ENCODE measurements at regions not wholly inside any gene's neighbourhood (a gene's known extent, or its start where the extent isn't known, plus 50 kb on each side); places are given as distances from the start of the nearest gene placed in this dataset.
"Not testable (repeated sequence)": the region's sequence is repeated elsewhere in the genome, so short reads cannot be mapped to it uniquely, and the experiment has no call there.

GRCh38 chr7:12929476-12930140 is 242.2 kb downstream of the ARL4A start:
- Histone ChIP-seq H3K36me3 (ENCODE audit: control insufficient read depth in 2 of 2, insufficient read depth in 2 of 2, low read length in 2 of 2) (no peaks in the 10 kb centered on the region), H3K9me3 (ENCODE audit: control insufficient read depth in 2 of 2, low read length in 2 of 2) (no peaks in the 10 kb centered on the region), H3K27ac (ENCODE audit: low read length) (no peak overlapping the region), H3K27me3 (ENCODE audit: control insufficient read depth in 1 of 2, insufficient read depth in 2 of 2, low read length in 2 of 2) (no peaks in the 10 kb centered on the region), H3K4me1 (ENCODE audit: control insufficient read depth, insufficient read depth, low read length) (no peaks in the 10 kb centered on the region), H3K4me3 (ENCODE audit: low read length in 2 of 2) (no peak overlapping the region), H3K9ac (ENCODE audit: low read length in 2 of 2) (no peak overlapping the region)

GRCh38 chr7:12930534-12930933 is 243.1 kb downstream of the ARL4A start:
- no peak overlapping the region for H3K4me3 ChIP-seq (ENCODE audit: low read length in 2 of 2)
- H3K4me1 ChIP-seq (ENCODE audit: control insufficient read depth, insufficient read depth, low read length) = no peaks in the 10 kb centered on the region
- no peak overlapping the region for H3K27ac ChIP-seq (ENCODE audit: low read length)
- H3K36me3 ChIP-seq (ENCODE audit: control insufficient read depth in 2 of 2, insufficient read depth in 2 of 2, low read length in 2 of 2) = no peaks in the 10 kb centered on the region
- H3K9me3 ChIP-seq (ENCODE audit: control insufficient read depth in 2 of 2, low read length in 2 of 2) = no peaks in the 10 kb centered on the region
- no peak overlapping the region for H3K9ac ChIP-seq (ENCODE audit: low read length in 2 of 2)
- H3K27me3 ChIP-seq (ENCODE audit: control insufficient read depth in 1 of 2, insufficient read depth in 2 of 2, low read length in 2 of 2) = no peaks in the 10 kb centered on the region

- H3K9ac ChIP-seq (ENCODE audit: low read length in 2 of 2); H3K27ac ChIP-seq (ENCODE audit: low read length); H3K9me3 ChIP-seq (ENCODE audit: control insufficient read depth in 2 of 2, low read length in 2 of 2); H3K4me3 ChIP-seq (ENCODE audit: low read length in 2 of 2); H3K4me1 ChIP-seq (ENCODE audit: control insufficient read depth, insufficient read depth, low read length); H3K27me3 ChIP-seq (ENCODE audit: control insufficient read depth in 1 of 2, insufficient read depth in 2 of 2, low read length in 2 of 2); H3K36me3 ChIP-seq (ENCODE audit: control insufficient read depth in 2 of 2, insufficient read depth in 2 of 2, low read length in 2 of 2): not testable (repeated sequence)
Measured at GRCh38 chr7:12931465-12931864, 244.0 kb downstream of the ARL4A start.

- Histone ChIP-seq H3K36me3 (ENCODE audit: control insufficient read depth in 2 of 2, insufficient read depth in 2 of 2, low read length in 2 of 2) (no peaks in the 10 kb centered on the region), H3K9ac (ENCODE audit: low read length in 2 of 2) (no peak overlapping the region), H3K27ac (ENCODE audit: low read length) (no peak overlapping the region), H3K4me1 (ENCODE audit: control insufficient read depth, insufficient read depth, low read length) (no peaks in the 10 kb centered on the region), H3K27me3 (ENCODE audit: control insufficient read depth in 1 of 2, insufficient read depth in 2 of 2, low read length in 2 of 2) (no peaks in the 10 kb centered on the region), H3K9me3 (ENCODE audit: control insufficient read depth in 2 of 2, low read length in 2 of 2) (peaks cover 0 to 2% of the 10 kb centered on the region in 2 donors), H3K4me3 (ENCODE audit: low read length in 2 of 2) (no peak overlapping the region)
Measured at GRCh38 chr7:12939694-12940093, 252.3 kb downstream of the ARL4A start.

GRCh38 chr7:12941512-12941911 is 254.1 kb downstream of the ARL4A start:
- no peaks in the 10 kb centered on the region for H3K4me1 ChIP-seq (ENCODE audit: control insufficient read depth, insufficient read depth, low read length)
- peaks cover 0 to 2% of the 10 kb centered on the region in 2 donors for H3K9me3 ChIP-seq (ENCODE audit: control insufficient read depth in 2 of 2, low read length in 2 of 2)
- no peaks in the 10 kb centered on the region for H3K36me3 ChIP-seq (ENCODE audit: control insufficient read depth in 2 of 2, insufficient read depth in 2 of 2, low read length in 2 of 2)
- no peaks in the 10 kb centered on the region for H3K27me3 ChIP-seq (ENCODE audit: control insufficient read depth in 1 of 2, insufficient read depth in 2 of 2, low read length in 2 of 2)
- H3K9ac ChIP-seq (ENCODE audit: low read length in 2 of 2) = no peak overlapping the region
- H3K27ac ChIP-seq (ENCODE audit: low read length) = no peak overlapping the region
- H3K4me3 ChIP-seq (ENCODE audit: low read length in 2 of 2) = no peak overlapping the region

GRCh38 chr7:12942609-12943008 is 255.2 kb downstream of the ARL4A start:
- Histone ChIP-seq H3K9me3 (ENCODE audit: control insufficient read depth in 2 of 2, low read length in 2 of 2) (peaks cover 0 to 2% of the 10 kb centered on the region in 2 donors), H3K27ac (ENCODE audit: low read length) (no peak overlapping the region), H3K9ac (ENCODE audit: low read length in 2 of 2) (no peak overlapping the region), H3K4me3 (ENCODE audit: low read length in 2 of 2) (no peak overlapping the region), H3K4me1 (ENCODE audit: control insufficient read depth, insufficient read depth, low read length) (no peaks in the 10 kb centered on the region), H3K27me3 (ENCODE audit: control insufficient read depth in 1 of 2, insufficient read depth in 2 of 2, low read length in 2 of 2) (no peaks in the 10 kb centered on the region), H3K36me3 (ENCODE audit: control insufficient read depth in 2 of 2, insufficient read depth in 2 of 2, low read length in 2 of 2) (no peaks in the 10 kb centered on the region)

GRCh38 chr7:12943781-12944180 is 256.3 kb downstream of the ARL4A start:
- no peaks in the 10 kb centered on the region for H3K27me3 ChIP-seq (ENCODE audit: control insufficient read depth in 1 of 2, insufficient read depth in 2 of 2, low read length in 2 of 2)
- H3K27ac ChIP-seq (ENCODE audit: low read length) = no peak overlapping the region
- H3K9me3 ChIP-seq (ENCODE audit: control insufficient read depth in 2 of 2, low read length in 2 of 2) = peaks cover 0 to 2% of the 10 kb centered on the region in 2 donors

GRCh38 chr7:12945901-12946300 is 258.5 kb downstream of the ARL4A start:
- Histone ChIP-seq H3K27me3 (ENCODE audit: control insufficient read depth in 1 of 2, insufficient read depth in 2 of 2, low read length in 2 of 2) (no peaks in the 10 kb centered on the region), H3K9me3 (ENCODE audit: control insufficient read depth in 2 of 2, low read length in 2 of 2) (no peaks in the 10 kb centered on the region), H3K9ac (ENCODE audit: low read length in 2 of 2) (no peak overlapping the region), H3K4me3 (ENCODE audit: low read length in 2 of 2) (no peak overlapping the region), H3K4me1 (ENCODE audit: control insufficient read depth, insufficient read depth, low read length) (no peaks in the 10 kb centered on the region), H3K27ac (ENCODE audit: low read length) (no peak overlapping the region), H3K36me3 (ENCODE audit: control insufficient read depth in 2 of 2, insufficient read depth in 2 of 2, low read length in 2 of 2) (no peaks in the 10 kb centered on the region)

More at GRCh38 chr7:12943781-12944180, 256.3 kb downstream of the ARL4A start:
- Histone ChIP-seq H3K4me3 (ENCODE audit: low read length in 2 of 2) (no peak overlapping the region), H3K9ac (ENCODE audit: low read length in 2 of 2) (no peak overlapping the region), H3K4me1 (ENCODE audit: control insufficient read depth, insufficient read depth, low read length) (no peaks in the 10 kb centered on the region), H3K36me3 (ENCODE audit: control insufficient read depth in 2 of 2, insufficient read depth in 2 of 2, low read length in 2 of 2) (no peaks in the 10 kb centered on the region)

GRCh38 chr7:12947465-12947864 is 260.0 kb downstream of the ARL4A start:
- Histone ChIP-seq H3K36me3 (ENCODE audit: control insufficient read depth in 2 of 2, insufficient read depth in 2 of 2, low read length in 2 of 2) (no peaks in the 10 kb centered on the region), H3K9ac (ENCODE audit: low read length in 2 of 2) (no peak overlapping the region), H3K4me1 (ENCODE audit: control insufficient read depth, insufficient read depth, low read length) (no peaks in the 10 kb centered on the region), H3K27me3 (ENCODE audit: control insufficient read depth in 1 of 2, insufficient read depth in 2 of 2, low read length in 2 of 2) (no peaks in the 10 kb centered on the region), H3K9me3 (ENCODE audit: control insufficient read depth in 2 of 2, low read length in 2 of 2) (no peaks in the 10 kb centered on the region), H3K27ac (ENCODE audit: low read length) (no peak overlapping the region), H3K4me3 (ENCODE audit: low read length in 2 of 2) (no peak overlapping the region)

- Histone ChIP-seq H3K4me3 (ENCODE audit: low read length in 2 of 2) (no peak overlapping the region), H3K4me1 (ENCODE audit: control insufficient read depth, insufficient read depth, low read length) (no peaks in the 10 kb centered on the region), H3K9ac (ENCODE audit: low read length in 2 of 2) (no peak overlapping the region), H3K27ac (ENCODE audit: low read length) (no peak overlapping the region), H3K27me3 (ENCODE audit: control insufficient read depth in 1 of 2, insufficient read depth in 2 of 2, low read length in 2 of 2) (no peaks in the 10 kb centered on the region), H3K36me3 (ENCODE audit: control insufficient read depth in 2 of 2, insufficient read depth in 2 of 2, low read length in 2 of 2) (no peaks in the 10 kb centered on the region), H3K9me3 (ENCODE audit: control insufficient read depth in 2 of 2, low read length in 2 of 2) (no peaks in the 10 kb centered on the region)
Measured at GRCh38 chr7:12949060-12949931, 261.9 kb downstream of the ARL4A start.

- Histone ChIP-seq H3K27me3 (ENCODE audit: control insufficient read depth in 1 of 2, insufficient read depth in 2 of 2, low read length in 2 of 2) (no peaks in the 10 kb centered on the region), H3K36me3 (ENCODE audit: control insufficient read depth in 2 of 2, insufficient read depth in 2 of 2, low read length in 2 of 2) (no peaks in the 10 kb centered on the region), H3K27ac (ENCODE audit: low read length) (no peak overlapping the region), H3K4me3 (ENCODE audit: low read length in 2 of 2) (no peak overlapping the region), H3K9me3 (ENCODE audit: control insufficient read depth in 2 of 2, low read length in 2 of 2) (no peaks in the 10 kb centered on the region), H3K9ac (ENCODE audit: low read length in 2 of 2) (no peak overlapping the region), H3K4me1 (ENCODE audit: control insufficient read depth, insufficient read depth, low read length) (no peaks in the 10 kb centered on the region)
Measured at GRCh38 chr7:12951397-12951801, 264.0 kb downstream of the ARL4A start.

All from stomach smooth muscle (tissue), 2 donors.